GM10847 (cell line): ENCODE measurements at regions not wholly inside any gene's neighbourhood (a gene's known extent, or its start where the extent isn't known, plus 50 kb on each side); places are given as distances from the start of the nearest gene placed in this dataset.

Experiments used
- POLR2A ChIP-seq: IDR thresholded peaks from 2 replicates; pipeline ENCODE4 v1.6.1; 2011; ENCODE audit not compliant: insufficient read length; ENCODE audit errors: extremely low read depth

GRCh38 chr1:42096554-42096953 is 56.7 kb upstream of the GUCA2B start:
- TF ChIP-seq POLR2A = no peak

- TF ChIP-seq POLR2A = no peak
Observed at GRCh38 chr1:42089246-42089645, 64.0 kb upstream of the GUCA2B start.

GRCh38 chr1:42086146-42086545 is 67.1 kb upstream of the GUCA2B start:
- no peak for TF ChIP-seq POLR2A

DNA sequence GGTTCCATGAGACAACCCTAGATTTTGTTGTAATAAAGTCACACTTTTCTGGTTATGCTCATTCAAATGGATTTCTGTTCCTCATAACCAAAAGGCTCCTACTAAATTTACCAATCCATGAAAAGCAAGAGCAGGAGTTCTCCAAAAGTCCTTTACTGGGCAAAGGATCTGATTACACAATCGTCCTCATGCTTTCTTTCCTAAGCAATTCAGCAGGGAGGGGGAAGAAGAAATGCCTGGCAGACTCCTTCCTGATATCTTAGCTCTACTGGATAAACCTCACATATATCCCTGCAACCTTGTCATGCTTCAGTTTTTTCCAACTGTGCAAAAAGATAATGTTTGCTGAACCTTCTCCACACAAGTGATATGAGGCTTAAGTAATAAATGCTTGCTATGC is 67.6 kb upstream of the GUCA2B start:
- no peak for TF ChIP-seq POLR2A

- no peak for TF ChIP-seq POLR2A
Observed at GRCh38 chr1:42081475-42081874, 71.7 kb upstream of the GUCA2B start.

DNA sequence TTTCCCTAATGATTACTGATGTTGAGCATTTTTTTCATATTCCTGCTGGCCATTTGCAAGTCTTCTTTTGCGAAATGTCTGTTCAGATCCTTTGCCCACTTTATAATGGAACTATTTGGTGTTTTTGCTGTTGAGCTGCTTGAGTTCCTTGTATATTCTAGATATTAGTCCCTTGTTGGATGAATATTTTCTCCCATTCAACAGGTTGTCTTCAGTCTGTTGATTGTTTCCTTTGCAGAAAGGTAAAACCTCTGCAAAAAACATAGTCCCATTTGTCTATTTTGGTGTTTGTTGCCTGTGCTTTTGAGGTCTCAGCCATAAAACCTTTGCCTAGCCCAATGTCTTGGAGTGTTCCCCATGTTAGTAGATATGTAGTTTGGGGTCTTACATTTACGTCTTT is 78.0 kb upstream of the GUCA2B start:
- TF ChIP-seq POLR2A = no peak

DNA sequence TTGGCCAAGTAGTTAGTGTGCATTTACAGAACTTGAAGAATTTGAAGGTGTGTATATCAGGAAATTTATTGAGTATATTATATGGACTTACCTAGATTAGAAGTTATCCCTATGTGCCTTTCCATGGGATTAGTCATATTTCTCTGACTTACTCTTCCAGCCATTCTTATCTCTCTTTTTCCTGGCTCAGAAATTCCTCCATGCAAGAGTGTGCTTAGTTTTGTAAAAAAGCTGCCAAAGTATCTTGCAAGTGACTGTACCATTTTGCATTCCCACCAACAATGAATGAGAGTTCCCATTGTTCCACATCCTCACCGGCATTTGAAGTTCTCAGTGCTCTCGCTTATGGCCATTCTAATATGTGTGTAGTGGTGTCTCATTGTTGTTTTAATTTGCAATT is 82.2 kb upstream of the GUCA2B start:
- no peak for TF ChIP-seq POLR2A

DNA sequence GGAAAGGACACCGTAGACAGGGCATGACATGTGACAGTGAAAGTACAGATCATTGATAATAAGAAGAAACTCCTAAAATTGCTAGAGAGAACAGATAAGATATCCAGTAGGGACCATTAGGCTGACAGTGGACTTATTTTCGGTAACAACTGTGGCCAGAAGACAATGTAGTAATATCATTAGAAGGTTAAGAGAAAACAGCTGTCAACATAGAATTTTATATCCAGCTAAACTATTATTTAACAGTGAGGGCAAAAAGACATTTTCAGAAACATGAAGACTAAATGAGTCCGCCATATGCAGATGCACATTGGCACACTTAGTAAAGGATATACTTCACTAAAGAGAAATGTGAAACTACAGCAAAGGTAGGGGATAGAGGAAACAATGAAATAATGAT is 95.4 kb upstream of the GUCA2B start:
- no peak for TF ChIP-seq POLR2A

DNA sequence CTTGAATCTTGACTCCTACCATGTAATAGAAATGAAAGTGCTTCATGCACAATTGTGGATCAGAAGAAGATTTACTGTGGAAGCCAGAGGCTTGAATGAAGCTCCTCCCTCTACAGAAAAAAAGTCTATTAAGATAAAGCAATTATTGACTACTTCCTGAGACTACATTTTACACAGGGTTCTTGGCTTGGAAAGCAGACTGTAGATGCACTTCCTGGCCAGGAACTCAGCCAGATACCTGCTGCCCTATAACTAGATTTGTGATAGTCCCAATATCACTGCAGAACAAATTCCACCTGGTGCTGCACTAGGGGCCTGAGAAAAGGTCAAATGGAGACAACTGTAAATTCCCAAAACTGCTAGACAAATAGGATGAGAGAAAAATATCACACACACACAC is 96.8 kb upstream of the GUCA2B start:
- no peak for TF ChIP-seq POLR2A

DNA sequence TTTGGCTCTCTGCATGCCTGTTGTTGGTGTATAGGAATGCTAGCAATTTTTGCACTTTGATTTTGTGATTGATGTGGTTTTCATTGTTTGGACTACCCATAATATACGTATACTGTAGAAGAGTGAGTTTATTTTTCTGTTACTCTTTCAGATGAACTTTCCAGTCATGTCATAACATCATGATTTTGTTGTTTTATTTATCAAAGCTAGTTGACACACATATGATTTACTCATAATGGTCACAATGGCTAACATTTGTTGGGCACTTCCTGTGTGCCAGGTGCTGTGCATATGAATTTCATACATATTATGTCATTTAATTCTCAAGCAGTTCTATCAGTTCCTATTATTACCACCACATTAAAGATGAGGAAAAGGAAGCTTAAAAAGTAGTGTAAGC is 98.1 kb upstream of the GUCA2B start:
- TF ChIP-seq POLR2A = no peak

DNA sequence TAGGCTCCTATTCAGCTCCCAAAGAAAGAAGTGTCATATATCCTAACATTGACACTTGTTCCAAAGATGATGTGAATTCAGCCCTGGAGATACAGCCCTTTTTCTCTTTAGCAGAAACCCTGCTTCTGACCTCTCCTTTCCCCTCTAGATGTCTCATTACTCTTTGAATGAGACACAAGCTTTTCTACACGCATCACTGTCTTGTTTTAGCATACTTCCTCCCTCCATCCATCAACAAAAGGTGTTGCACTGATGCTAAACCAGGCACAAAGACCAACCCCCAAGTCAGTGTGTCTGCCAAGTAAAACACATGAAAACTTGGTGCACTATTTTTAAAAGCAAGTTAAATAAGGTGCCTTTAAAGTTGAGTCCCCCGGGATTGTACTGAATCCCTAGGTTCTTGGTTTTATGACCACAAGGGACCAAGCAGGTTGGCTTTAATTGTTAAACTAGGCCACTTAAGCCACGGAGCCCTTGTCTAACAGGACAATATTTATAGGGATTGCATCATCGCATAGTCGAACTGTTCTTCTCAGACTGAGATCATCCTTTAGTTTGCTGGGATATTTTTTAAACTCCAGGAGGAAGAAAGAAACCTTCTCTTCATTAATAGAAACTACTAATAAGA is 101.0 kb upstream of the GUCA2B start:
- TF ChIP-seq POLR2A = no peak

GRCh38 chr1:42047508-42047880 is 105.7 kb upstream of the GUCA2B start:
- TF ChIP-seq POLR2A = no peak

GRCh38 chr1:42046761-42047507 is 106.3 kb upstream of the GUCA2B start:
- no peak for TF ChIP-seq POLR2A

GRCh38 chr1:42044346-42044745 is 108.9 kb upstream of the GUCA2B start:
- TF ChIP-seq POLR2A = no peak

DNA sequence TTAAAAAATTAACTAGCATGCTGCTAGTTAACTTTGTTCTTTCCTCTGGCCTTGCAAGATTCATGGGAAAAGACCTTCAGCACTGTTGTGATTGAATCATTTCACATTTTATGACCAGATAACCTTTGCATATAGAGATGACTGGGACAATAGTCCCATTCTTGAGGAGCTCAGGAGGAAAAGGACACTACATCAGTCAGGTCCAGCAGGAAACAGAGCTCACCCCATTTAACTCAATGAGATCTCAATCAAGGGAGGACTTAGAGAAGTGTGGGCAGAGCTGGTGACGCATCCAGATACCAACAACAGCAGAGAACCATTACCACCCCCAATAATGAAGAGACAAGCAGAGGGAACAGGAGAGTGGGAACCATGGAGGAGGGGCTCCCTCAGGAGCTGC is 109.4 kb upstream of the GUCA2B start:
- TF ChIP-seq POLR2A = no peak

DNA sequence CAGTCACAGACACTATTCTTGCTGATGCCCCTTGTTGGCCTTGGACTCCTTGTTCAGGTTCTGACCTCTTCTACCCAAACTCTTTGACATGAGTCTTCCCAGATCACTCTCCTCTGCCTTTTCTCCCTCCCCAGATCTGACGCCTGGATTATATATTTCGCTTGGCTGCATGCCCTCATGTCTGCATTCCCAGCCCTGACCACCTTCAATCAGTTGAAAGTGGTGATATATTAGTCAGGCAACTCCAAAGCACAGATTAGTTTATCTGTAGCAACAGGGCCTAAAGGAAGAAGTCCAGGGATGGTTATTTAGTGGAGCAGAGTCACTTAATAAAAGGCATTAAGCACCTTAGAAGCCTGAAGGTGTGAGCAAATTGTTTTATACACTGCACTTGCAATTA is 110.0 kb upstream of the GUCA2B start:
- TF ChIP-seq POLR2A = no peak

DNA sequence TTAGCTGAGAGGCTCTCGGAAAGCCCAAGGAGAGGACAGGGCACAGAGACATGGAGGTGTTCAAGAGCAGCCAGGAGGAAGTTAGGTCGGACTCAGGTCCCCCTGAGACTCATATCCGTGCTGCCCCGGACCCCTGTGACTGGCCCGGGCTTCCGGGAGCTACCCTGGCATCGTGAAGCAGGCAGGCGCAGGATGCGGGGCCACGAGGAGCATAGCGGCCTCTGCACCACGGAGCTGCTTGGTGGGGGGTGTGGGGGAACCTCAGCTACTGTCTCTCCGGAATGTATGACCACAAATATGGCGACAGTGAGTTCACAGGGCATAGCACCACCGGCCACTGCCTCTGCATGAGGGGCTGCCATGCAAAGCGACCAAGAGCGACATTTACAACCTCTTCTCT is 112.2 kb upstream of the GUCA2B start:
- no peak for TF ChIP-seq POLR2A
